GM10266 (cell line): ENCODE measurements at regions not wholly inside any gene's neighbourhood (a gene's known extent, or its start where the extent isn't known, plus 50 kb on each side); places are given as distances from the start of the nearest gene placed in this dataset.

Source experiments
- DNase-seq: peaks from one replicate; pipeline ENCODE4 v3.0.0; 2012; ENCODE audit errors: extremely low spot score
- CTCF ChIP-seq: IDR thresholded peaks from 2 replicates; pipeline ENCODE4 v1.5.1; 2012; ENCODE audit warnings: mild to moderate bottlenecking, low read depth; ENCODE audit not compliant: control insufficient read depth, insufficient read depth; ENCODE audit errors: missing control alignments

GRCh38 chr2:216287251-216287650 is 85.0 kb downstream of the MARCHF4 start:
- no peak for DNase-seq
- TF ChIP-seq CTCF, result no peak

- no peak for DNase-seq
- TF ChIP-seq CTCF, result no peak
Measured at GRCh38 chr2:216286616-216287231, 85.6 kb downstream of the MARCHF4 start.

DNA sequence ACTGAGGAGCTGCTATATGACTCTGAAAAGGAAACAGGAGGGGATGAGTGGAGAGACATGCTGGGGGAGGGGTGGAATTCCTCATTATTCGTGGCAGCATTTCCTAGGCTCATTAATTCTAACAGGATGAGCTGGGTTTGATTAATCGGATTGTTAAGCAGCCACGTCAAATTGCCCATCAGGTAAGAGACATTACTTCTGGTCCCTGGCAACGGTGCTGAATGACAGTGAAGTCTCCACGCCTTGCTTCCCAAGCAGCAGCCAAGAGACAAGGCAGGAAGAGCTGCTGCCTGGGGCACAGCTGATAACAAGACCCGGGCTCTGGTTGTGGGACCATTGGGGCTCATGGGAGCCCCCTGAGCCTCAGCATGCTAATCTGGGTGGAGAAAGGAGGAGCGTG is 86.6 kb downstream of the MARCHF4 start:
- DNase-seq, result no peak
- TF ChIP-seq CTCF, result no peak

GRCh38 chr2:216284708-216285107 is 87.6 kb downstream of the MARCHF4 start:
- no peak for DNase-seq
- no peak for TF ChIP-seq CTCF

GRCh38 chr2:216283038-216283900 is 89.0 kb downstream of the MARCHF4 start:
- DNase-seq, result peak; percentile 47
- peak; percentile 64 for TF ChIP-seq CTCF

DNA sequence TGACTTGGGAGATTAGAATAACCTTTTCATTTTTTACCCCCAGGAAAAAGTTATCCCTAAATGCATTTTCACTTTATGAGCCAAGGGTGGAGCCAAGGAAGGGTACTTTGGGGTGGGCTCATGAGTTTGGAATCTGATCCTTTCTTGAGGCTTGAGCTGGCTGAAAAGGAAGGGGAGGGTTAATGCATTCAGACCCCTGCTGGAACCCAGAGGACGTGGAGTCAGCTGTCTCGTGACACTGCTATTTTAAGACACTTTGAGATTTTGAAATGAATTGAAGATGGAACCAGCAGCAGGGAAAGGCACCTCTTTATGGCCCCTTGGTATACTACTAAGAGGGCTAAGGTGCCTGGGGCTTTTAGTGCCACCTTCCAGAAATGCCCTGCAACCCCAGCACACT is 90.4 kb downstream of the MARCHF4 start:
- no peak for DNase-seq
- no peak for TF ChIP-seq CTCF

- no peak for TF ChIP-seq CTCF
- DNase-seq, result no peak
Measured at GRCh38 chr2:216281316-216281715, 91.0 kb downstream of the MARCHF4 start.
